CMK (cell line): ENCODE measurements at regions not wholly inside any gene's neighbourhood (a gene's known extent, or its start where the extent isn't known, plus 50 kb on each side); places are given as distances from the start of the nearest gene placed in this dataset.

ENCODE experiments used
- DNase-seq: peaks from one replicate; pipeline ENCODE4 v3.0.0-alpha.2; 2010; ENCODE audit warnings: low read depth

DNA sequence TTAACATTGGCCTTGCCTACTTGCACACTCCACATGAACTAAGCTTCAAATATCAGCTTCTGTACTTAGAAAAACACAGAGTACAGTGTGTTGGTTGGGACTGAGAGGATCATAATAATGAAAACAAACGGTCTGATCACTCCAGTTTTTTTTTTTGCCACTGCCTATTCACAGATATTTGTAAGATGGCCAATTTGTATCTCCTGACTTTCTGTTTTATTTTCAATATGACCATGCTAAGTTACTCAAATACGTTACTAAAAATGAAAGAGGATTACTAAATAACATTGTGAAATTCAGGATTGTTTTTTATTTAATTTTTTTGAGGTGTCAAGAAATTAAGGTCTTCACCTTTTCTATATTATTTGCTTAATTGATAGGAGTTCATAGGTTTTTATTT lies 595.1 kb downstream of the TUSC7 start:
- no peak for DNase-seq

DNA sequence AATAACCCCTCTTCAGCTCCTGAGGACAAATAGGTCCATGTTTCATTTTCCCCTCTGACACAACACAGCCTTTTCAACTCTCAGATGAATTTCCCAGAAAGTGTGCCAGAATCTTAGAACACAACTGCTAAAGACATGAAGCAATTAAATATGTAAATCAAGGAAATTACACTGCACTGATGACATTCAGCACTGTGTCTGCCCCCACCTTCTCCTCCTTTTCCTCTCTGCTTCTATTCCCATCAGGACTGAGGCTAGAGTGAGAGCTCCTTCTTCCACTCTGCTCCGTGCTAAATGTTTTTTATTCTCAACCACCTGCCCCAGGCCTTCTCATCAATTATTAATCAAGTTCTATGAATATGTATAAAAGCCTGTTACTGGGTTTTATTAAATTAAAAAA lies 596.1 kb downstream of the TUSC7 start:
- no peak for DNase-seq

DNA sequence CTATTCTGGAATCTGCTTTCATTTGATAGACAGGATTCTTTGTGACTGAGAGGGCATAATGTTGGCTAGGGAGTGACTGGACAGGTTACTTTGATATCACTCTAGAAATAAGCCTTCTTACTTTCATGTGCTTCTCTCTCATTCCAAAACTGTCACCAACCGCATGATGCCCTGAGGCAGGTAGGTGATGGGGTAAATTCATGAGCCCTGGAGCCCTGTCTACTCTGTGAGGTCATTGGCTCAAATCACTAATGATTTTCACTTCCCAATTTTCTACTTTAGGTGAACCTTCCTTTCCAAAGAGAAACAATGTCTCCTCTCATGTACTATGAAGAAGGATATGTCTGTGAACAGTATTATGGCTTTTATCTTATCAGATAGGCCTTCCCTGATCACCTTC lies 596.7 kb downstream of the TUSC7 start:
- no peak for DNase-seq

DNA sequence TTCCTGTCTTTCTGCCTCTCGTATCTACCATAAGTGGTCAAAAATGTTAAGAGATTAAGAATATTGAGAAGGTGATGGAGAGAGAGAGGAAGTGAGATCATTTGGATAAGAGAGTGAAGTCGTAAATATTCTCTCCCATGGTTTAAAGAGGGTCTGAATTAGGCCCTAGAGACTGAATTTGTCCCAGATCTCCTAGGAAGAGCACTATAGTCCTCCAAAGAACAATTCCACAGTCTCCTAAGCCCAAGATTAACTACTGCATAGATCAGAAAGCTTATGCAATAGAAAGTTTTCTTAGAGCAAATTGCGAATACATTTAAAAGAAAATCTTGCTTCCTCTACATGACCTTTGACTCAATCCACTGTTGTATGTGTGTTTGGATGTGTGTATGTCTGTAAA lies 598.8 kb downstream of the TUSC7 start:
- DNase-seq, result no peak

DNA sequence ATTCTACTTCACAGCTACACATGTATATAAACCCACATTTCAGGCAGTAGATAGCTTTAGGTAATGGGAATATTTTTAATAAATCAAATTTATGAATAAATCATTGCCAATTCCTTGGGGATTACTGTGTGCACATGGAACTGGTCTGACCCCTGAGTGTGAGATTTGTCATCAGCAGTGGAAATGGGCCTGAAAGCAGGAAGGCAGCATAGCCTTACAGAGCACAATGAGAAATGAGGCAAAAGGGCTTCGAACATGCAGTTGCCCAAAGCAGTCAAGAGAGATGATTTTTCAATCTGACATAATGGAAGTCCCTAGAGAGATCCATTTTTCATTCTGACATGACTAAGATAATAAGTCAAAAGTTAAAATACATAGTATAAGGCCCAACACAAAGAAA lies 599.2 kb downstream of the TUSC7 start:
- no peak for DNase-seq

DNA sequence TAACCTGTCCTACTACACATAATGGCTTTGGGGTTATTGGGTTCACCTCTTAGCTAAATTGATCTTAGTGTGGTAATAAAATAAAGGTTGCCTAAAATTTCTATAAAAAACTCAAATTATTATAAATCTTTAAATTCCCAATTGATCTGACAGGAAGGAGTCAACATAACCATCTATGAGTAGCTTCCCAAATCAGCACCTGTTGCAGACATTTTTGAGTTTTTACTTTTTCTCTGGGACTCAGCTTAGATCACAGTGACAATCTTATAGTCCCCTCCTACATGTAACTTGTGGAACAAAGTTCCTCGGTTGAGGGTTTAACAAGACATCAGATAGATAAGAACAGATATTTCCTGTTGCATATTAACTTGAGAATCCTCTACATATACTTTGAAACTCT lies 601.0 kb downstream of the TUSC7 start:
- DNase-seq, result no peak

DNA sequence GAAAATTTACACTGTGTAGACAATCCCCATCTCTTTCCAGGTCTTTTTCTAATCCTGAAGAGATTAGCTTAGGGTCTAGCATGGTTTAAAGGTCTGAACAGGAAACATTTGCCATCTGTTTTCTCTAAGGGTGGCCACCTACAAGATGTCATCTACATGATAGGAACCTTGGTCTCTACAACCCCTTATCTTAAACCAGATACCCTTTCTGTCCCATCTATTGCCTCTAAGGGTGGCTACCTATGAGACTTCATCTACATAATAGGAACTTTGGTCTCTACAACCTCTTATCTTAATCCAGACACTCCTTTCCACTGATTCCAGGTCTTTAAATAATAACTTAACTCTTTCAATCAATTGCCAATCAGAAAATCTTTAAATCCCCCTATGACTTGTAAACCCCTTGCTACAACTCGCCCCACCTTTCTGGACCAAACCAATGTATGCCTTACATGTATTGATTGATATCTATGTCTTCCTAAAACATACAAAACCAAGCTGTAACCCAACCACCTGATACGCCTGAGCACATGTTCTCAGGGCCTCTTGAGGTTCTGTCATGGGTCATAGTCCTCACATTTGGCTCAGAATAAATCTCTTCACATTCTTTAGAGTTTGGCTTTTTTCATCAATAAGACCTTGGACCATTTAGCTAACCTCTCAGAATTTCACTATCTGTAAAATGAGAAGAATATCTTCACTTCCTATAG lies 605.0 kb downstream of the TUSC7 start:
- DNase-seq, result no peak

DNA sequence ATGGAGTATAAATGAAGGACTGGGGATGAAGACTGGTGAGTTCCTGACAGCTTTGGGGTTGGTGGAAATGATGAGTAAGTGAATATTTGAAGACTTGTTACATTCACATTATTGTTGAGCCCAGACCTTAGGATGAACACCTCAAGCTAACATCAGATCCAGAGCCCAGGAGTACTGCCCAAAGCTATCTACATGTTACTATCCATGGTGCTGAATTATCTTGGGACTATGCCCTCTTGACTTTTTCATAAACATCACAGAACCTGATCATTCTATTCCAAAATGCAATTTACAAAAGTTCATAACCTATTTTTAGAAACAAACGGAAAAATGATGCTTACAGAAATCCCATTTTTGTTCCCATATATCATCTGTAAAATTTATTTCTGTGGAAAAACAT lies 613.3 kb downstream of the TUSC7 start:
- DNase-seq, result no peak

DNA sequence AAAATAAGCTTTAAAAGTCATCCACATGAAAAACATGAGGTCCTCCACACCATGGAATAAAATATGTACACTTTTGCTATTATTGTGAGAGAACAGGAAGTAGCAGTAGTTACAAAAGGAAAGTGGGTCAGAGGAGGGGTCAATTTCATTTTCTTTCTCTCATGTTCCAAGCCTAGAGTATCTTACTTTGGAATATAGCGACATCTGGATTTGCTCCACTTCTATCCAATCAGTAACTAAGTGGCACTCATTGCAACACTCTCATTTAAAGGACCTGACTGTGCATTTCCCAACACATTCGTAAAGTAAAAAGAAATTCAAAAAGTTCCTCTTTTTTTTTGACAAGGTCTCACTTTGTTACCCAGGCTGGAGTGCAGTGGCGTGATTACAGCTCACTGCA lies 637.3 kb downstream of the TUSC7 start:
- no peak for DNase-seq

DNA sequence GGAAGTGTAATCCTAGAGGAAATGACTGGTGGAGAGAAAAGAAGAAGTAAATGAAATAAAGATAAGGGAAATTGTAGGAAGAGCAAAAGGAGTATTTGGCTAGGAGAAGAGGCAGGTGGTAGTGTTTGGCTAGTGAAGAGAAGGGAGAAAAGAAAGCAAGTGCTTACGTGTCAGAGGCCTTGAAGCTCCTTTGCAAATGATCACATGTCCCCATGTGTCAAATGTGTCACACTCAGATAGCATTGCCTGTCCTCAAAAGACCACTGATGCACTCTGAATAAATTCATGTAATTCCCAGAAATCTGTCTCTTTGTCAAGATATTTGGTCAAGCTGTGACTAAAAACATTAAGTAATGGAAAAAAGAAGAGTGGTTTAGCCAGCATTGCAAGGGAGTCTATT lies 639.3 kb downstream of the TUSC7 start:
- no peak for DNase-seq

DNA sequence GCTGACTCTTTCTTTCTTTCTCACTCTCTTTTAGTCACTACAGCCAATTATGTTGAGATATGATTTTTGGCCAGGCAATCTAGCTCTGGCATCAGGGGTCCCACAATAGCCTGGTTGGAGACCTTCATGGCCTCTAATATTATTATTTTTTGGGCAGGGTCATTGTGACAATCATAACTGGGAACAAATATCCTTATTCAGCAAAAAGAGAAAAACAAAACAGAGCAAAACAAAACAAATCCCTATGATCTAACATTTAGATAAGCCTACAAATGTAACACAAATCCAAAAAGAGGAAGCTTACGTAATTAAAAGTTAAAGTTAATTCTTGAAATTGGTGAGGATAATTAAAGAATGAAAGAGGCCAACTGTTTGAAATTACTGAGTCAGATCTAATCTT lies 640.0 kb downstream of the TUSC7 start:
- DNase-seq, result no peak

DNA sequence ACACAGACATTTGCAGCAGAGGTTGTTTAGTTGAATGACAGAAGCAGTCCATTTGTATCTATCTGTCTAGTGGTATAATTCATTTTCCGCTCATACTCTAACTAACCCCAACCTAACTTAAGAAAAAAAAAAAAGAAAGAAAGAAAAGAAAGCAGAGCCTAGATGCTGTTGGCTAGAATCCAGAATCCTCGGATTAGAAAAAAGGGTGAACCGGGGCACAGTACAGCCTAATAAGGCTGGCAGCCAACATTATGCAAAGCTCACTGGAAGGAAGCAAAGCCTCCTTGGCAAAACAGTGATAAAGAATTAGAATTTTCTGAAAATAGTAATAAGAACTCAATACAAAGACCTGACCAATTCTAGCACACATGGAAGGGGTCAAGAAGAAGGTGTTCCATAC lies 640.8 kb downstream of the TUSC7 start:
- no peak for DNase-seq

DNA sequence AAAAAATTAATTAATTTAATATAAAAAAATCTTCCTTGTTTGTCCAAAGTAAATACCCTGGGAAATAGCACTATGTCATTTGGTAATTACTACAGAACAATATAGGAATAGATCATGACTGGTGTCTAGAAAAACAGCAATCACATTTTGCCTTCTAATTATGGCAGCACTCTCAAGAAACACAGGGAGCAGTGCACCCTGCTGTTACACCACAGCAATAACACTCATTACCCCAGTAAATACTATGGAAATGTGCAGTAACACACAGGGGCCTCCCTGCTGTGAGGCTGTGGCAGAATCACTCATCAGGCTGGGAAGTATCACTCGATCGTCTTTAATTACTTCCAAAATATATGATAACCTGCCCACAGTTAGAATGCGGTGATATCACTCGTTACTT lies 646.0 kb downstream of the TUSC7 start:
- DNase-seq, result no peak

DNA sequence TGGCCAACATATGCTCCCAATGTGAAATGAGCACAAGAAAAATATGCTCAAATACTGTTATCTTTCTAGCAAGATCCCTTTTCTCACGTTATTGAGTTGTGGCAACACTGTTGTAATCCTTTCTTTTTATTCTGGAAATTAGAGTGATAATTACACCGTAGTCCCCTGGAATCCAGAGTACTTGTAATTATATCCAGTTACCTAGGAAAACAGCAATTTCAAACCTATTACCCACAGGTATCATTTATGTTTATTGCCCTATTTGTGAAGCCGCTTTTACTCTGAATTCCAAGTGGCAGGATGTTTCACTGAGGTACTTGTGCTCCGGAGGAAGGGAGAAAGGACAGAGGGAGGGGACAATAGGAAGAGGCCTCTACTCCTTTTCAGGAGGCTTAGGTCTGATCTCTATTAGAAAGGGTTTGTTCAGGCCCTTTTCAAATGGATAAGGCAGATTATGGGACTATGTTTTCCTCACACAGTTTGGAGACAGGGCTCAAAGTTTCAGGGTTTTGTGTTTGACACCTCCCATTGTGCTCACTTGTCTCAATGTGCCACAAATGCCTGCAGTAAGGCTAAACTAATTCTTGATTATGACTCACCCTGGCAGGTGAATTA lies 646.6 kb downstream of the TUSC7 start:
- no peak for DNase-seq

DNA sequence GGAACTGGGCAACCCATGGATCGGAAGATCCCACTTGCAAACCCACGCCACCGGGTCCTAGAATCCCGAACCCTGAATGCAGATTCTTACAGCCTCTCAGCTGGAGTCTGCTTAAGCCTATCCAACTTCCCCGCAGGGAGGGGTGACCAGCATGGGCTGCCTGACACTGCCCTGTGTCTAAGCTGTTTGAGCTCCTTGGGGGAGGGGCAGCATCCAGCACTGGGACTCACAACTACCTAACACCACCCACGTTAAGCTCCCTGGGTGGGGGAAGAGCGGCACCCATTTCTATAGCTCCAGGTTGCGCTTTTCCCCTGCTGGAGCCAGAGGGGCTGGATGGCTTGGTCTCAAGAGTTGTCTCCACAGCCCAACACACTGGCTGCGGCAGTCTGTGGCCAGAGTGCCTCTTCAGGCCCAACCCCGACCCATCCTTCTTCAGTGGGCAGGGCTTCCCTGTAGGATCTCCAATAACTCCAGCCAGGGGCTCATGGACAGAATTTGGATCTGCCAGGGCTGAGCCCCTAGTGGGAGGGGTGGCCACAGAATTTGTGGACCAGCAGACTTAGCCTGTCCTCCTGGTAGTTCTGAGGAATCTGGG lies 649.2 kb downstream of the TUSC7 start:
- no peak for DNase-seq

DNA sequence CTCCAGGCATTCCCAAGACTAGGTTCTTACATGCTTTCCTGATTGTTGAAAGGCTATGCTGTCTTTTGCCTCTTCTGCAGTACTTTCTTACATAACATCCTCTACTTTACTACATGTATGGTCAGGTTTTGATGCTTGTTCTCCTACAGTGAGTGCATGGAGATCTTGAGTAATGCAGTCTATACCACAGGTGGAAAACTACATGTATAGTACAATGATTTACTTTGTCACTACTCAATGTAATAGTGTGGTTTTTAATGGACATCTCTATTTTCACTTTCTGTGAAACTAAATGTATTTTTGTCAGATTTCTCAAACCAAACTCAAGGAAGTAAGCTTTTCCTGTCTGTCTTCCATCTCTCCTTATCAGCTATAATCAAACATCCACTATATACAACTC lies 657.0 kb downstream of the TUSC7 start:
- DNase-seq, result no peak

DNA sequence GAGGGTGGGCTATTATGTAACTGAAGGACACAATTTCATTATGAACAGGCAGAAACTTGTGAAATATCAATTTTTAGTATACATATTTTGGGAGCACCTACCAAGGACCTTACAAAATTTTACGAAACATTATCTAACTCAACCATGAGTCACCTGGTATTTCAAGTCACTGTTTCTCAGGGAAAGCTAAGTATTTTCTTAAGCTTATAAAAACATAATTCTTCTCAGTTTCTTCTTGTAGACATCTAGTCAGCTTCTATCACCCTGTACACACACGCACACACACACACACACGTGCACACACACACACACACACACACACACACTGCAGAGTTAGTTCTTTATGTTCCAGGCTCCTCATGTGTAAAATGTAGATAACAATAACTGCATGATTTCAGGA lies 658.3 kb downstream of the TUSC7 start:
- DNase-seq, result no peak

DNA sequence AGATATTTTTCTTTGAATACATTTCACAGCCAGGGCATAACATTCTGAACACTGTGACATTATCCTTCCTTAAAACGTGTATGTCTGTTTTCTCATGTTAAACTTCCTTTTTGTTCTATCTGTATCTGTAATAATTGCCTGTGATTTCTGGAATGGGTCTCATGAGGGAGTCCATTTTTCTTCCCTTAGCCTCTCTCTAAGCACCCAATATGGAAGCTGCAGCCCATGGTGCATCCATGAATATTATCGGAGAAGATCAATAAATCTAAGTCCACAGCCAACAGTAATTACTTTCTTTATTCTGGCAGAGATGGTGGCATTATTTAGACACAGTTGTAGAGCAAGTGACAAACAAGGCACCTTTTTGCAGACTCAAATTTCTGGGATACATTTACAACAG lies 671.1 kb downstream of the TUSC7 start:
- DNase-seq, result no peak

DNA sequence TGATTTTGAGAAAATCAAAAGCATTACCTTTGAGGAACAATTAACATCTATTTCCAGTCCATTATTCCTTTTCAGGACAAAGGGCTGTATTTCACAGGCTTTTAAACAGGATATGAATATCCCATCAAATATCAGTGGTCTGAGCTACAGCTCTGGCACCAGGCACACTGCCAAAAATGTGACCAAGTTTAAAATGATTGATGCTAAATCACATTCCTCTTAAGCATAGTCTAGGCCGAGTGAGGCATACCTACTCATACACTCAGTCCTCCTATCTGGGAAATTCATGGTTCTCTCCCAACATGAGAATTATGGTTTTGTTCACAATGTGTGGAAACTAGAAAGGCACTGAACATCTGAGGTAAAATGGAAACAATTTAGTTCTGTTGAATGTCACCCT lies 683.5 kb downstream of the TUSC7 start:
- DNase-seq, result no peak

DNA sequence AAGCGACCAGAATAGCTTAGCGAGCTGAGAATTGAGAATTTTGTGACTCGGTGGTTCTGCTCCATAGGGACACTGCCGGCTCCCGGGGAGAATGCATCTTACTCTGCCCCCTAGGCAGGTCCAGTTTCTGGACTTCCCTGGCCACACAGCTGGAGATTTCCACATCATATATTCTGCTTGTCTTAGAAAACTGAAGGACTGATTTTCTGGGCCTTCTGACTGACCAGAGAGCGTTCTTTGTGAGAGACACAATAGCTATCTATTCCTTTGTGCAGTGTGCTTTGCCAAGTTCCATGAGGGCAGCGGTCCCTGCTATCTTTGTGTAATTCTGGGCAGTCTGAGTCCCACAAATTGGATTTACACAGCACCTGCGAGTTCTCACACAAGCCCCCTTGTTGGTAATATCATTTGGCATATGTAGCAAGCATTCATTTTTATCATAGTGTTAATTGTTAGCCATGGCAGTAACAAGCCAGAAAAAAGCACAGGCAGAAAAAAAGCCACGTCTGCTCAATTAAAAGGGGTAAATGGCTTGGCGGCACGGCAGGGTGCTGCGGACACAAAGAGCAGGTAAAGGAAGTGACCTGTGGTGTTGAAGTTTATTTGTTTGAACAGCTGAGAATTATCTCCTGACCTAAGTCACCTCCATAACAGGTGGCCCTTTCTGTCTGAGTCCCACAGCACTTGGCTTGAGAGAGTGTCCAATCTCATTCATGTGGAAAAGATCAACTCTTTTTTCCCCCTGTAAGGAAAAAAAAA lies 688.7 kb downstream of the TUSC7 start:
- no peak for DNase-seq

DNA sequence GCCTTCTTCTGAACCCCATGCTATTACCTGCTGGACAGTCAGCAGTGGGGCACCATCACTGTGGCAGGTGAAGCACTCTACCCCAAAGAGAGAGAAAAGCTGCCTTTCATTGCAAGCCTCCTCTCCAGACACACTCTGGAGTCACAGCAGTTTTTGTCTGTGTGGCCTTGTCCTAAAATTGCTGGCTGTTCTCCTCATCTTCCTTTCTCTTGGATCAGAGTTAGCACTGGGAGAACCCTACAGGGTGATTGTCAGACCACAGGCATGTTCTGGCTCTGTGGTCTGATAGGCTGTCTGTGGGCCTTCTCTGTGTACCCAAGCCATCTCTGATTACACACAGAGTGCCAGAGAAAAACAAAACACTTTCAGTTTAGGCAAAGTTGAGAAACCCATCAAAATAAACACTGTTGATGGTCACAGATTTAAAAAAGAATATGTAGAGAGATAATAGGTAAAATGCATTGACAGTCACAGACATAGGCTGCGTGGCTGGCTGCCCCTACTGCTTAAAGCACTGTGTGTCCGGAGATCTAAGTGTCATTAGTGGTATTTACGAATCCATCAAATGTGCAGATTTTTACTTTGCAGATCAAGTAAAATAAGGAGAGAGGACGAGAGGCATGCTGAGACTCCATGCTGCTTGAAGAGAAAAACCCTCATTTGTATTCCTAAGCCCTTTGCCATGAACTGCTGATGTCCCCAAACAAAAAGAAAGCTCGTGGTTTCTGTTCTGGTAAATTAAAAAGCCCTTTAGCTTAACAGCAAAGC lies 689.9 kb downstream of the TUSC7 start:
- DNase-seq, result no peak

DNA sequence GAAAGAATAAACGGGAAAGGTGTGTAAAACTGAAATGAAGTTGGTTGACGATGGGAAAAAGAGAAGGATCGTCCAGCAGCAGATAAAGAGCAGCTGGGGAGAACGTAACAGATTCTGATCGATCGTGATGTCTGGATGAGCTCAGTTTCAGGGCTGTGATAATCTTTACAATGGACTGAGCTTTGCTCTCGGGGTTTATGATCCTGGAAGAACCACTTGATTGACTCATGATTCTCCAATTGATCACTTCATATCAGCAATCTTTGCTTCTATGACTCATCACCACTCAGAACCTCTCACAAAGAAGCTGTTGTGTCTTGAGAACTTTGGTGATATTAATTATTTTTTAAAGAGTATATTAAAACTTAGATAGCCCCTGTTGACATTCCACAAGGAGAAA lies 690.7 kb downstream of the TUSC7 start:
- no peak for DNase-seq
